ENCODE measurements at regions not wholly inside any gene's neighbourhood (a gene's known extent, or its start where the extent isn't known, plus 50 kb on each side); places are given as distances from the start of the nearest gene placed in this dataset.

DNA sequence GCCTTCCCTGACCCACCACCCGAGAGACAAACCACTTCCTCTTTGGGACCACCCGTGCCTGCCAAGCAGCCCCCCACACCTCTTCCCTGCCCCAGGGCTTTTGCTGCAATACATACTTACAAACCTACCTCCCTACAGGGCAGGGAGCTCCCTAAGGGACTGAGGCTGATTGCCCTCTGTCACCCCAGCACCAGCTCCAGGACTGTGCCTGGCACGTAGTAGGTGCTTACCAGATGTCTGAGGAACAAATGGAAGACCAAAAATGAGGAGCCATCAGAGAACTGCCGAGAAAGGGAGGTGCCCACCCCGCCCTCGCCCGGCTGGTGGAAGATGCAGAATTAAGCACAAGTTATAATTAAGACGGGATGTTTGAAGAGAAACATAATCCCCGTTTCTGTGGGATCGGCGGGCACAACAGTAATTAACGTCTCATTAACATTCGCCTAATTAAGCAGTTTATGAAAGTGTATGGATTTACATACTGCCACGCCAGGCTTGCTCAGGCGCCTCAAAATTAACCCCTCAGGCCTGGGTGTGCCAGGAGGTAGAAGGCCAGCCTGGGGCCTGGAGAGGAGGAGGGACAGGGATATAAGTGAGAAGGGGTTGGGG lies 130.1 kb upstream of the LINGO1 start:
- no peak overlapping the region for H3K27ac ChIP-seq (ENCODE audit: low read depth in 1 of 2, low read length in 1 of 2)
- DNase-seq (no peak), ATAC-seq (ENCODE audit: insufficient read depth, low FRiP score) (no peak)
- no peak overlapping the region for H3K9ac ChIP-seq (ENCODE audit: insufficient read depth in 1 of 2, low read length in 2 of 2)
- no peak overlapping the region for H3K4me3 ChIP-seq
- TF ChIP-seq, protein P1, sequence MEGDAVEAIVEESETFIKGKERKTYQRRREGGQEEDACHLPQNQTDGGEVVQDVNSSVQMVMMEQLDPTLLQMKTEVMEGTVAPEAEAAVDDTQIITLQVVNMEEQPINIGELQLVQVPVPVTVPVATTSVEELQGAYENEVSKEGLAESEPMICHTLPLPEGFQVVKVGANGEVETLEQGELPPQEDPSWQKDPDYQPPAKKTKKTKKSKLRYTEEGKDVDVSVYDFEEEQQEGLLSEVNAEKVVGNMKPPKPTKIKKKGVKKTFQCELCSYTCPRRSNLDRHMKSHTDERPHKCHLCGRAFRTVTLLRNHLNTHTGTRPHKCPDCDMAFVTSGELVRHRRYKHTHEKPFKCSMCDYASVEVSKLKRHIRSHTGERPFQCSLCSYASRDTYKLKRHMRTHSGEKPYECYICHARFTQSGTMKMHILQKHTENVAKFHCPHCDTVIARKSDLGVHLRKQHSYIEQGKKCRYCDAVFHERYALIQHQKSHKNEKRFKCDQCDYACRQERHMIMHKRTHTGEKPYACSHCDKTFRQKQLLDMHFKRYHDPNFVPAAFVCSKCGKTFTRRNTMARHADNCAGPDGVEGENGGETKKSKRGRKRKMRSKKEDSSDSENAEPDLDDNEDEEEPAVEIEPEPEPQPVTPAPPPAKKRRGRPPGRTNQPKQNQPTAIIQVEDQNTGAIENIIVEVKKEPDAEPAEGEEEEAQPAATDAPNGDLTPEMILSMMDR (IDR thresholded peaks at IDR 0.05; ENCODE audit: control extremely low read depth, extremely low read depth), result no peak
- WGBS, 2 donors, result 68 to 77% methylated on average over 15 of the region's 15 CpGs
- H3K36me3 ChIP-seq (ENCODE audit: control insufficient read depth in 4 of 4, insufficient read depth in 4 of 4, low read length in 4 of 4), result no peaks in the 10 kb centered on the region
- H3K9me3 ChIP-seq (ENCODE audit: control insufficient read depth in 4 of 4, insufficient read depth in 3 of 4, low read length in 3 of 4), result peaks cover 0 to 6% (median 0%) of the 10 kb centered on the region in 4 donors
- peaks cover 0 to 5% (median 0%) of the 10 kb centered on the region in 3 donors for H3K27me3 ChIP-seq (ENCODE audit: control insufficient read depth in 3 of 3, insufficient read depth in 3 of 3, low read length in 2 of 3)
- no peaks in the 10 kb centered on the region for H3K4me1 ChIP-seq (ENCODE audit: control insufficient read depth in 5 of 5, insufficient read depth in 5 of 5, low read length in 5 of 5)

DNA sequence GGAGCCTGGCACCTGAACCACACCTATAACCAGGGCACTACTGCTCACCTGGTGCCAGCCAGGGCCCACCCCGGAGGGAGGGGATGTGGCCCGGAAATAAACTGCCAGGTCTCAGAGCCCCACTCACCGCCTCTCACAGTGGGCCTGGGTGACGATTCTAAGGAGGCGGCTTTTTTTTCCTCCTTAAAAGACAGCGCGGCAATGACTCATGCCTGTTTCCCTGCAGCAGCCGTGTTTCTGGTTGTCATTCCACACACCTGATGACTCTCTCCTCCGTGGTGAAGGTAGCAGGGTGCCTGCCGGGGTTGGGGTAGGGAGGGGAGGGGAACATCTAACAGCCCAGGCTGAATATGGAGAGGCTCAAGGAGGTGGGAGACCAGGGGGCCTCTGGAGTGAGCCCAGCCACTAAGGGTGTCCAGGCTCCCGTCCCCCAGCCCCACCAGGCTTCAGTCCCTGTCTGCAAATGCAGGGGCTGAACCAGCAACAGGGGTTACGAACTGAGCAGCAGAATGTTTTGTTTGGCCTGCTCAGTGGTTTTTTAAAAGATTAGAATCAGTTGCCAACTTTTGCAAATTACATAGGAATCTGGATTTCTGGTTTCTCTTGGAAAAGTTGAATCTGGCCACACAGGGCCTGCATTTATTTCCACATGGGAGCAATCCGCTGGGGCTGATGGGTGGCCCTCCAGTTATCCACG lies 127.3 kb upstream of the LINGO1 start:
- Histone ChIP-seq H3K27ac (ENCODE audit: low read depth in 1 of 2, low read length in 1 of 2) (no peak overlapping the region), H3K9me3 (ENCODE audit: control insufficient read depth in 4 of 4, insufficient read depth in 3 of 4, low read length in 3 of 4) (peaks cover 0 to 8% (median 0%) of the 10 kb centered on the region in 4 donors), H3K27me3 (ENCODE audit: control insufficient read depth in 3 of 3, insufficient read depth in 3 of 3, low read length in 2 of 3) (no peaks in the 10 kb centered on the region), H3K36me3 (ENCODE audit: control insufficient read depth in 4 of 4, insufficient read depth in 4 of 4, low read length in 4 of 4) (no peaks in the 10 kb centered on the region), H3K4me1 (ENCODE audit: control insufficient read depth in 5 of 5, insufficient read depth in 5 of 5, low read length in 5 of 5) (no peaks in the 10 kb centered on the region), H3K4me3 (no peak overlapping the region), H3K9ac (ENCODE audit: insufficient read depth in 1 of 2, low read length in 2 of 2) (no peak overlapping the region)
- 60 to 72% methylated on average over 14 of the region's 14 CpGs for WGBS, 2 donors
- TF ChIP-seq, protein P1 (IDR thresholded peaks at IDR 0.05; ENCODE audit: control extremely low read depth, extremely low read depth), result no peak
- DNase-seq (no peak), ATAC-seq (ENCODE audit: insufficient read depth, low FRiP score) (no peak)

DNA sequence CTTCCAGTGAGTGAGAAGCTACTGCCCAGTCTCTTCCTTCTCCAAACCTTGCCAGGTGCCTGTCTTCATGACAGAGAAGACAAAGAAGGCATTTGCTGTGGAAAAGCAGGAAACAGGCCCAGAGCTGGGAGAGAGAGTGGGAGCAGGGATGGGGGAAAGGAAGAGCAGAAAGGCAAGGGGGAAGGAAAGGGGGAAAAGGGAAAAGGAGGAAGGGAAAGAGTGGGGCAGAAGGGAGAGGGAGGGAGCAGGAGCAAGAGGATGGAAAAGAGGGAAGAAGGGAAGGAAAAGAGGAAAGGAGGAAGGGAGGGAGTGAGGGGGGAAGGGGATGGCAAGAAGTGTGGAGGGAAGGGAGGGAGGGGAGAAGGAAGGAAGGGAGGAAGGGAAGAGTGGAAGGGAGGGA lies 121.2 kb upstream of the LINGO1 start:
- H3K4me1 ChIP-seq (ENCODE audit: control insufficient read depth in 5 of 5, insufficient read depth in 5 of 5, low read length in 5 of 5), result no peaks in the 10 kb centered on the region
- no peaks in the 10 kb centered on the region for H3K27me3 ChIP-seq (ENCODE audit: control insufficient read depth in 3 of 3, insufficient read depth in 3 of 3, low read length in 2 of 3)
- H3K9ac ChIP-seq (ENCODE audit: insufficient read depth in 1 of 2, low read length in 2 of 2), result no peak overlapping the region
- ATAC-seq (ENCODE audit: insufficient read depth, low FRiP score) (no peak), DNase-seq (no peak)
- no peaks in the 10 kb centered on the region for H3K36me3 ChIP-seq (ENCODE audit: control insufficient read depth in 4 of 4, insufficient read depth in 4 of 4, low read length in 4 of 4)
- TF ChIP-seq, protein P1 (IDR thresholded peaks at IDR 0.05; ENCODE audit: control extremely low read depth, extremely low read depth), result no peak
- no peak overlapping the region for H3K4me3 ChIP-seq
- no peak overlapping the region for H3K27ac ChIP-seq (ENCODE audit: low read depth in 1 of 2, low read length in 1 of 2)
- H3K9me3 ChIP-seq (ENCODE audit: control insufficient read depth in 4 of 4, insufficient read depth in 3 of 4, low read length in 3 of 4), result peaks cover 0 to 2% (median 0%) of the 10 kb centered on the region in 4 donors
